ENCODE measurements at regions not wholly inside any gene's neighbourhood (a gene's known extent, or its start where the extent isn't known, plus 50 kb on each side); places are given as distances from the start of the nearest gene placed in this dataset.

GRCh38 chr20:47413189-47413588, 56.7 kb upstream of the ZMYND8 start:
- Histone ChIP-seq H3K9me2 (replicated peaks; ENCODE audit: insufficient read depth, low read length) (no peaks in the 10 kb centered on the region), H3K36me3 (replicated peaks; ENCODE audit: insufficient read depth, low read length) (no peaks in the 10 kb centered on the region), H3F3A (ENCODE audit: insufficient read depth, low read length) (peaks cover 53% of the 10 kb centered on the region), H3K79me2 (ENCODE audit: low read length) (no peaks in the 10 kb centered on the region), H3K9ac (ENCODE audit: low read length) (no peak overlapping the region), H3K27ac (ENCODE audit: low read length) (peak overlapping the region; percentile 66; the same call in 1 of the 2 replicates), H3K4me2 (ENCODE audit: low read depth, low read length) (no peak overlapping the region), H4K20me1 (ENCODE audit: insufficient read depth, low read length) (no peaks in the 10 kb centered on the region), H3K27me3 (replicated peaks; ENCODE audit: insufficient read depth, low read length) (no peaks in the 10 kb centered on the region), H3K4me1 (ENCODE audit: low read length) (peaks cover 59% of the 10 kb centered on the region), H3K9me3 (replicated peaks; ENCODE audit: insufficient read depth, low read length) (no peaks in the 10 kb centered on the region), H3K4me3 (ENCODE audit: low read length) (no peak overlapping the region), H2AFZ (ENCODE audit: low read length) (no peak overlapping the region)
- TF ChIP-seq CTCF (IDR thresholded peaks at IDR 0.05; ENCODE audit: low read length) (no peak), EZH2 (optimal IDR thresholded peaks at IDR 0.05; ENCODE audit: low read depth, low read length) (no peak), EZH2phosphoT487 (IDR thresholded peaks at IDR 0.05; ENCODE audit: low read length) (no peak)
- no peak for DNase-seq

- peak overlapping the region; percentile 26 for H3K9ac ChIP-seq (ENCODE audit: low read length)
Measured at GRCh38 chr20:47417245-47418068, 61.0 kb upstream of the ZMYND8 start.

GRCh38 chr20:47418069-47418757, 61.7 kb upstream of the ZMYND8 start:
- Histone ChIP-seq H3K4me3 (ENCODE audit: low read length) (no peak overlapping the region), H3K27me3 (replicated peaks; ENCODE audit: insufficient read depth, low read length) (no peaks in the 10 kb centered on the region), H4K20me1 (ENCODE audit: insufficient read depth, low read length) (no peaks in the 10 kb centered on the region), H3K9ac (ENCODE audit: low read length) (no peak overlapping the region), H3K36me3 (replicated peaks; ENCODE audit: insufficient read depth, low read length) (no peaks in the 10 kb centered on the region), H3K4me2 (ENCODE audit: low read depth, low read length) (no peak overlapping the region), H3K9me2 (replicated peaks; ENCODE audit: insufficient read depth, low read length) (no peaks in the 10 kb centered on the region), H3K9me3 (replicated peaks; ENCODE audit: insufficient read depth, low read length) (no peaks in the 10 kb centered on the region), H3F3A (ENCODE audit: insufficient read depth, low read length) (peaks cover 40% of the 10 kb centered on the region), H3K27ac (ENCODE audit: low read length) (no peak overlapping the region), H3K4me1 (ENCODE audit: low read length) (peaks cover 31% of the 10 kb centered on the region), H3K79me2 (ENCODE audit: low read length) (no peaks in the 10 kb centered on the region), H2AFZ (ENCODE audit: low read length) (no peak overlapping the region)
- DNase-seq, result no peak
- no peak for TF ChIP-seq EZH2phosphoT487 (IDR thresholded peaks at IDR 0.05; ENCODE audit: low read length)
- no peak for TF ChIP-seq EZH2 (optimal IDR thresholded peaks at IDR 0.05; ENCODE audit: low read depth, low read length)
- TF ChIP-seq CTCF (IDR thresholded peaks at IDR 0.05; ENCODE audit: low read length), result no peak

More at GRCh38 chr20:47417245-47418068, 61.0 kb upstream of the ZMYND8 start:
- no peaks in the 10 kb centered on the region for H3K9me3 ChIP-seq (replicated peaks; ENCODE audit: insufficient read depth, low read length)
- no peak for DNase-seq
- H3K4me3 ChIP-seq (ENCODE audit: low read length), result no peak overlapping the region
- peak overlapping the region; percentile 59 for H2AFZ ChIP-seq (ENCODE audit: low read length)
- TF ChIP-seq EZH2phosphoT487 (IDR thresholded peaks at IDR 0.05; ENCODE audit: low read length), result no peak
- no peak for TF ChIP-seq EZH2 (optimal IDR thresholded peaks at IDR 0.05; ENCODE audit: low read depth, low read length)
- no peak for TF ChIP-seq CTCF (IDR thresholded peaks at IDR 0.05; ENCODE audit: low read length)
- peak overlapping the region; percentile 95 for H3K27ac ChIP-seq (ENCODE audit: low read length)
- H3K27me3 ChIP-seq (replicated peaks; ENCODE audit: insufficient read depth, low read length), result no peaks in the 10 kb centered on the region
- H3F3A ChIP-seq (ENCODE audit: insufficient read depth, low read length), result peaks cover 47% of the 10 kb centered on the region
- no peaks in the 10 kb centered on the region for H4K20me1 ChIP-seq (ENCODE audit: insufficient read depth, low read length)
- H3K79me2 ChIP-seq (ENCODE audit: low read length), result no peaks in the 10 kb centered on the region
- H3K4me2 ChIP-seq (ENCODE audit: low read depth, low read length), result peak overlapping the region; percentile 59
- H3K36me3 ChIP-seq (replicated peaks; ENCODE audit: insufficient read depth, low read length), result no peaks in the 10 kb centered on the region
- no peaks in the 10 kb centered on the region for H3K9me2 ChIP-seq (replicated peaks; ENCODE audit: insufficient read depth, low read length)
- H3K4me1 ChIP-seq (ENCODE audit: low read length), result peaks cover 38% of the 10 kb centered on the region
